GM12878 (cell line): ENCODE measurements at regions not wholly inside any gene's neighbourhood (a gene's known extent, or its start where the extent isn't known, plus 50 kb on each side); places are given as distances from the start of the nearest gene placed in this dataset.

ENCODE experiments used
- ATAC-seq: fragments of 200-7000 bp; cut with Tn5 transposase; 3 replicates; pipeline ENCODE4 v1.9.1; 2020; ENCODE audit warnings: mild to moderate bottlenecking, moderate library complexity
- BruUV-seq: library from RNA; stranded (reverse); fragments of 400-500 nt; replicated peaks from 2 replicates; lab custom pipeline; 2021; lab: Mats Ljungman, UMichigan
- CTCF ChIA-PET: fragments of 300-600 bp; sonication (Branson Sonifier 250); formaldehyde crosslinking; extraction: SDS; loops from one replicate; lab custom pipeline; 2021; ENCODE audit warnings: inconsistent platforms; lab: Yijun Ruan, JAX
- POLR2A ChIA-PET: fragments of 350-600 bp; formaldehyde crosslinking; extraction: SDS; loops from one replicate; lab custom pipeline; 2021; ENCODE audit warnings: inconsistent platforms; lab: Charles Lee
- RAD21 ChIA-PET: fragments of 300-600 bp; sonication (Branson Sonifier 250); formaldehyde crosslinking; loops from one replicate; lab custom pipeline; 2023; ENCODE audit warnings: antibody characterized with exemption; ENCODE audit not compliant: unreplicated experiment; lab: Charles Lee
- SMC1A ChIA-PET: fragments of 300-600 bp; sonication (Branson Sonifier 250); formaldehyde crosslinking; loops from one replicate; lab custom pipeline; 2023; ENCODE audit not compliant: unreplicated experiment, uncharacterized antibody; lab: Charles Lee
- DNase-seq: peaks from one replicate; pipeline ENCODE4 v3.0.0-alpha.2; 2011; ENCODE audit warnings: low read depth, low spot score
- FAIRE-seq: peaks from 3 replicates; lab custom pipeline; 2011; peaks lifted over from hg19 to GRCh38; lab: Jason Lieb, UNC
- H2AFZ ChIP-seq: 2 replicates; pipeline ENCODE4 v1.6.0; 2011; ENCODE audit warnings: low read depth, low read length, control low read depth; ENCODE audit not compliant: control insufficient read depth
- H3K27ac ChIP-seq: 2 replicates; pipeline ENCODE4 v1.5.1; 2011; ENCODE audit warnings: control low read depth; ENCODE audit not compliant: control insufficient read depth, insufficient read depth
- H3K27me3 ChIP-seq, 2 experiments: replicated peaks in 1 of 2; 2 replicates each; pipeline versions ENCODE4 v1.6.0 to v1.6.1; 2011; ENCODE audit warnings: low read length in 1 of 2; ENCODE audit not compliant: control insufficient read depth in 2 of 2, insufficient read depth in 2 of 2
- H3K36me3 ChIP-seq, 2 experiments: 2 replicates each; pipeline ENCODE4 v1.5.1; 2011; ENCODE audit warnings: low read length in 1 of 2; ENCODE audit not compliant: control insufficient read depth in 2 of 2, insufficient read depth in 2 of 2
- H3K4me1 ChIP-seq: 2 replicates; pipeline ENCODE4 v1.6.1; 2011; ENCODE audit warnings: mild to moderate bottlenecking, low read length, moderate library complexity, mixed read lengths; ENCODE audit not compliant: control insufficient read depth, insufficient read depth
- H3K4me2 ChIP-seq: 2 replicates; pipeline ENCODE4 v1.6.0; 2011; ENCODE audit warnings: control low read depth; ENCODE audit not compliant: control insufficient read depth, insufficient read depth
- H3K4me3 ChIP-seq: fragments of 200-600 bp; sonication (generic); 2 replicates; pipeline ENCODE4 v1.5.1; 2016
- H3K79me2 ChIP-seq: 2 replicates; pipeline ENCODE4 v1.6.0; 2011; ENCODE audit warnings: low read length; ENCODE audit not compliant: control insufficient read depth, insufficient read depth
- H3K9ac ChIP-seq: 2 replicates; pipeline ENCODE4 v1.8.0; 2011; ENCODE audit warnings: low read length, control low read depth, mixed read lengths; ENCODE audit not compliant: control insufficient read depth, insufficient read depth
- H3K9me3 ChIP-seq: replicated peaks from 3 replicates; pipeline ENCODE4 v1.5.1; 2011; ENCODE audit warnings: mild to moderate bottlenecking, low read length; ENCODE audit not compliant: control insufficient read depth, insufficient read depth
- H4K20me1 ChIP-seq: 2 replicates; pipeline ENCODE4 v1.6.0; 2011; ENCODE audit not compliant: control insufficient read depth, insufficient read depth
- CBX3 ChIP-seq: fragments of 200-600 bp; sonication (generic); IDR thresholded peaks from 2 replicates; pipeline ENCODE4 v1.6.1; 2016; ENCODE audit warnings: low read depth, borderline replicate concordance
- MTA3 ChIP-seq: IDR thresholded peaks from 2 replicates; pipeline ENCODE4 v1.6.1; 2012; ENCODE audit warnings: low read length, inconsistent platforms, borderline replicate concordance
- NR2F1 ChIP-seq: fragments of 450-650 bp; conservative IDR thresholded peaks from 2 replicates; pipeline ENCODE4 v1.6.1; 2017; ENCODE audit warnings: mild to moderate bottlenecking
- TBL1XR1 ChIP-seq: IDR thresholded peaks from 2 replicates; pipeline ENCODE4 v1.6.1; 2012; ENCODE audit warnings: low read depth, low read length, improper control_type of control experiment
- TCF3 ChIP-seq: IDR thresholded peaks from 2 replicates; pipeline ENCODE4 v1.6.1; 2012; ENCODE audit warnings: low read depth, mild to moderate bottlenecking, low read length, borderline replicate concordance; ENCODE audit not compliant: insufficient read depth
- WGBS: methylation state at CpG from one replicate; pipeline ENCODE4 v1.1.6; 2016; ENCODE audit warnings: low lambda C conversion rate; ENCODE audit not compliant: insufficient replicate concordance, insufficient coverage; ENCODE audit errors: missing lambda C conversion rate; 5-methylcytosine and 5-hydroxymethylcytosine counted together
- in situ Hi-C: fragments of 300-500 bp; cut with MboI; formaldehyde crosslinking; loops from 9 replicates; pipeline ENCODE4 v1.14.3; 2018; ENCODE audit warnings: mixed read lengths
- intact Hi-C: fragments of 100-400 bp; cut with micrococcal nuclease; formaldehyde crosslinking; loops from one replicate; pipeline ENCODE4 v1.14.2; 2022; ENCODE audit not compliant: unreplicated experiment
- TF ChIP-seq, protein P1 (sequence below): IDR thresholded peaks from 2 replicates; pipeline ENCODE4 v1.6.1; 2011; ENCODE audit warnings: low read depth, low read length, improper control_type of control experiment, borderline replicate concordance
- TF ChIP-seq, protein P2 (sequence below): fragments of 450-650 bp; formaldehyde crosslinking; IDR thresholded peaks from 2 replicates; pipeline ENCODE4 v1.5.0; 2022; ENCODE audit warnings: mild to moderate bottlenecking, missing genetic modification characterization
- TF ChIP-seq, protein P3 (sequence below): IDR thresholded peaks from 2 replicates; pipeline ENCODE4 v1.6.1; 2011; ENCODE audit warnings: low read depth, mild to moderate bottlenecking, low read length, moderate library complexity, borderline replicate concordance; ENCODE audit errors: extremely low read depth
- TF ChIP-seq, protein P4 (sequence below): fragments of 450-650 bp; IDR thresholded peaks from 2 replicates; pipeline ENCODE4 v1.6.1; 2017; ENCODE audit warnings: antibody characterized with exemption, mild to moderate bottlenecking, moderate library complexity

DNA sequence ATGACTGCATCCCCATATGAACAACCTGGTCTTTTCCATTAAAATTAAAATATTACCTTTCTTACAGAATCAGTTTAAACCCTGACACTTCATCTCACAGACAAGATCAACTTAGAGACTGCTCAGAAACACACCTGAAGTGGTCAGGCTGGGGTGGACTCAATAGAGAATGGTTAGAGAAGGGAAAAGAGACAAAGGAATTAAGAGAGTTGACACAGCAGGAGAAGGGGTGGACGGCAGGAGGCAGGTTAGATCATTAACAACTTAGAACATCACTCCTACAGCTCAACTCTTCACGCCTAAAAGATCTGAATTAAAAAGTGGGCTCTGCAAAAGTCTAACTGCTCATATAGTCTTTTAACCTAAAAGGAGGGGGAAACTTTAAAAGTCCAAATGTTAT, 157.7 kb upstream of the COL1A2 start:
- no peak overlapping the region for H3K4me3 ChIP-seq
- H2AFZ ChIP-seq, result no peak overlapping the region
- TF ChIP-seq TCF3 (no peak), MTA3 (no peak), CBX3 (no peak), NR2F1 (no peak), TBL1XR1 (no peak)
- TF ChIP-seq, protein P1, sequence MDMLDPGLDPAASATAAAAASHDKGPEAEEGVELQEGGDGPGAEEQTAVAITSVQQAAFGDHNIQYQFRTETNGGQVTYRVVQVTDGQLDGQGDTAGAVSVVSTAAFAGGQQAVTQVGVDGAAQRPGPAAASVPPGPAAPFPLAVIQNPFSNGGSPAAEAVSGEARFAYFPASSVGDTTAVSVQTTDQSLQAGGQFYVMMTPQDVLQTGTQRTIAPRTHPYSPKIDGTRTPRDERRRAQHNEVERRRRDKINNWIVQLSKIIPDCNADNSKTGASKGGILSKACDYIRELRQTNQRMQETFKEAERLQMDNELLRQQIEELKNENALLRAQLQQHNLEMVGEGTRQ, result no peak
- TF ChIP-seq, protein P2, sequence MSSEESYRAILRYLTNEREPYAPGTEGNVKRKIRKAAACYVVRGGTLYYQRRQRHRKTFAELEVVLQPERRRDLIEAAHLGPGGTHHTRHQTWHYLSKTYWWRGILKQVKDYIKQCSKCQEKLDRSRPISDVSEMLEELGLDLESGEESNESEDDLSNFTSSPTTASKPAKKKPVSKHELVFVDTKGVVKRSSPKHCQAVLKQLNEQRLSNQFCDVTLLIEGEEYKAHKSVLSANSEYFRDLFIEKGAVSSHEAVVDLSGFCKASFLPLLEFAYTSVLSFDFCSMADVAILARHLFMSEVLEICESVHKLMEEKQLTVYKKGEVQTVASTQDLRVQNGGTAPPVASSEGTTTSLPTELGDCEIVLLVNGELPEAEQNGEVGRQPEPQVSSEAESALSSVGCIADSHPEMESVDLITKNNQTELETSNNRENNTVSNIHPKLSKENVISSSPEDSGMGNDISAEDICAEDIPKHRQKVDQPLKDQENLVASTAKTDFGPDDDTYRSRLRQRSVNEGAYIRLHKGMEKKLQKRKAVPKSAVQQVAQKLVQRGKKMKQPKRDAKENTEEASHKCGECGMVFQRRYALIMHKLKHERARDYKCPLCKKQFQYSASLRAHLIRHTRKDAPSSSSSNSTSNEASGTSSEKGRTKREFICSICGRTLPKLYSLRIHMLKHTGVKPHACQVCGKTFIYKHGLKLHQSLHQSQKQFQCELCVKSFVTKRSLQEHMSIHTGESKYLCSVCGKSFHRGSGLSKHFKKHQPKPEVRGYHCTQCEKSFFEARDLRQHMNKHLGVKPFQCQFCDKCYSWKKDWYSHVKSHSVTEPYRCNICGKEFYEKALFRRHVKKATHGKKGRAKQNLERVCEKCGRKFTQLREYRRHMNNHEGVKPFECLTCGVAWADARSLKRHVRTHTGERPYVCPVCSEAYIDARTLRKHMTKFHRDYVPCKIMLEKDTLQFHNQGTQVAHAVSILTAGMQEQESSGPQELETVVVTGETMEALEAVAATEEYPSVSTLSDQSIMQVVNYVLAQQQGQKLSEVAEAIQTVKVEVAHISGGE (CRISPR knock-in tag), result no peak
- TF ChIP-seq, protein P3, sequence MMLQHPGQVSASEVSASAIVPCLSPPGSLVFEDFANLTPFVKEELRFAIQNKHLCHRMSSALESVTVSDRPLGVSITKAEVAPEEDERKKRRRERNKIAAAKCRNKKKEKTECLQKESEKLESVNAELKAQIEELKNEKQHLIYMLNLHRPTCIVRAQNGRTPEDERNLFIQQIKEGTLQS, result no peak
- TF ChIP-seq, protein P4, sequence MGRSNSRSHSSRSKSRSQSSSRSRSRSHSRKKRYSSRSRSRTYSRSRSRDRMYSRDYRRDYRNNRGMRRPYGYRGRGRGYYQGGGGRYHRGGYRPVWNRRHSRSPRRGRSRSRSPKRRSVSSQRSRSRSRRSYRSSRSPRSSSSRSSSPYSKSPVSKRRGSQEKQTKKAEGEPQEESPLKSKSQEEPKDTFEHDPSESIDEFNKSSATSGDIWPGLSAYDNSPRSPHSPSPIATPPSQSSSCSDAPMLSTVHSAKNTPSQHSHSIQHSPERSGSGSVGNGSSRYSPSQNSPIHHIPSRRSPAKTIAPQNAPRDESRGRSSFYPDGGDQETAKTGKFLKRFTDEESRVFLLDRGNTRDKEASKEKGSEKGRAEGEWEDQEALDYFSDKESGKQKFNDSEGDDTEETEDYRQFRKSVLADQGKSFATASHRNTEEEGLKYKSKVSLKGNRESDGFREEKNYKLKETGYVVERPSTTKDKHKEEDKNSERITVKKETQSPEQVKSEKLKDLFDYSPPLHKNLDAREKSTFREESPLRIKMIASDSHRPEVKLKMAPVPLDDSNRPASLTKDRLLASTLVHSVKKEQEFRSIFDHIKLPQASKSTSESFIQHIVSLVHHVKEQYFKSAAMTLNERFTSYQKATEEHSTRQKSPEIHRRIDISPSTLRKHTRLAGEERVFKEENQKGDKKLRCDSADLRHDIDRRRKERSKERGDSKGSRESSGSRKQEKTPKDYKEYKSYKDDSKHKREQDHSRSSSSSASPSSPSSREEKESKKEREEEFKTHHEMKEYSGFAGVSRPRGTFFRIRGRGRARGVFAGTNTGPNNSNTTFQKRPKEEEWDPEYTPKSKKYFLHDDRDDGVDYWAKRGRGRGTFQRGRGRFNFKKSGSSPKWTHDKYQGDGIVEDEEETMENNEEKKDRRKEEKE, result no peak
- DNase-seq, result no peak
- no peak overlapping the region for H3K27ac ChIP-seq
- SMC1A ChIA-PET, result interaction anchor here (1.1 kb wide), 1 partner anchor 22 kb away, joined by 3 read pairs; no protein-coding TSS in a partner anchor
- no peaks in the 10 kb centered on the region; a peak in 1 of 4 replicates for H3K27me3 ChIP-seq
- H3K4me2 ChIP-seq, result no peak overlapping the region
- no peaks in the 10 kb centered on the region; the same call in 2 of the 3 replicates for H3K9me3 ChIP-seq
- BruUV-seq, result no TSS peak
- intact Hi-C loops (no loop called here), in situ Hi-C loops (no loop called here)
- H3K9ac ChIP-seq, result no peak overlapping the region
- CTCF ChIA-PET, result no interaction called here
- no peaks in the 10 kb centered on the region for H3K79me2 ChIP-seq
- RAD21 ChIA-PET, result no interaction called here
- POLR2A ChIA-PET, result no interaction called here
- H3K36me3 ChIP-seq, result no peaks in the 10 kb centered on the region
- no peak for ATAC-seq
- no peaks in the 10 kb centered on the region for H3K4me1 ChIP-seq
- H4K20me1 ChIP-seq, result no peaks in the 10 kb centered on the region
- WGBS, result 18% methylated on average over 2 of the region's 2 CpGs
- no peak for FAIRE-seq
